NCI-H146 treated with DMSO at 0.1 percent for 48 hours (cell line): ENCODE measurements at regions not wholly inside any gene's neighbourhood (a gene's known extent, or its start where the extent isn't known, plus 50 kb on each side); places are given as distances from the start of the nearest gene placed in this dataset.

Experiments
- DNase-seq: peaks from one replicate; lab custom pipeline; 2025; ENCODE audit not compliant: unreplicated experiment; lab: John Stamatoyannopoulos, UW

DNA sequence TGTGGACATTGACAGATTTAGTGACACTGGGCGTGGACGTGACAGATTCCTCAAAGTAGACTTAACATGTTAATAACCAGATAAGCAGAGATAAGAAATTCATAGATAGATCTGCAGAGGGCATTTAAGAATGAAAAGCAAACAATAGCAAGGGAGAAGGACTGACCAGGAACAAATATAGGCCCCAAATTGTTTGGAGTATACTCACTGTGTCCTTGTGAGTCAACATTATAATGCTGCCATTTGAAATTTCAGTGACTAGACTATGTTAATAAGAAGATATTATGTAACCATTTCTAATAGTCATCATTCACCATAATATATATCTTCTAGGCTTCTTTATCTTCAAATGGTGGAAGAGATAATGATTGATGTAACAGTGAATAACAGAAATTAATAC, 78.1 kb upstream of the SLC38A11 start:
- no peak for DNase-seq

DNA sequence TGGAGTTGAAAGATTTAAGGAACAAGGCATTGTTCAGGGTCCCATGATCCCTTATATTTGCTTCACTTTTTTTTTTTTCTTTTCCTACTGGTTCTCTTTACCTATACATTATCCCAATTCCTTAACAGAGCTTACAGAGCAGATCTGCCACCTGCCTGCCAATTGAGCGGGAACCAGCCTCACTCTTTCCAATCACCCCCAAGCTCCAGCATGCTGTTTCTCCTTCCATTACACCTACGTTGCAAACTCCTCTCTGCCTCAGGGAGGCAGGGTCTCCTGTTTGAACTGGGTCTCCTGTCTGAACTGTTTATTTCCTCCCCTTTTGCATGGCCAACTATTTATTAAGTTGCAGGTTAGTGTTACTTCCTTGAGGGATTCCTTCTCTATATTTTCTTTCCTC, 77.2 kb upstream of the SLC38A11 start:
- DNase-seq = no peak

DNA sequence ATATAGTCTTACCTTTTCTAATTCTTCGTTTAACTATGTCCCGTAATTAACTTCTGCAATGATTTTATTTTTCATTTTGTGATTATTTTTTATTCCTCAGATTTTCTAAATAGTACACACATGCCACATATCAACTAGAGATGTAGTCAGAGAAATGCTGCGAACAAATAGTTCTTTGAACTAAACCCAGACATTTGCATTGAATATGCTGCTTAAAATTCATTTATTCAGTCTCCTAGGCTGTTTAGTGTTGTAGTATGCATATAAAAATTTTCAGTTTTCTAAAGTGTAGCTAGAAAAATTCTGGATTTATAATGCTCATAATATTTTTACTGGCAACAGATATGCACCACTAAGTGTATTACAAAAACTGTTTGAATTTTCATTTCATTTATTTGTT, 68.9 kb upstream of the SLC38A11 start:
- no peak for DNase-seq

DNA sequence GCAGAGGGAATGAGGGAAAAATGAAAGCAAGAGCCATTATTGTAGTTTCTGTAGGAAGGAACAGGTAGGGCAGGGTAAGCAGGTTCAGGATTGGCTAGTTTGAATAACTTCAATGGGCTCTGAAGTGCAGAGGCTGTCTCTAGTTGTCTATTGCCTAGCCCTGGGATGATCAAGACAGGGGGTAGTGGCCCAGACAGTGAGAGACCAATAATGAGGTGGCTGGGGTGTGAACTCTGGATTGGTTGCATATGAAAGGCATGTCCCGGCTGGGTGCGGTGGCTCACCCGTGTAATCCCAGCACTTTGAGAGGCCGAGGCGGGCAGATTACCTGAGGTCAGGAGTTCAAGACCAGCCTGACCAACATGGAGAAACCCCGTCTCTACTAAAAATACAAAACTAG, 67.5 kb upstream of the SLC38A11 start:
- no peak for DNase-seq

DNA sequence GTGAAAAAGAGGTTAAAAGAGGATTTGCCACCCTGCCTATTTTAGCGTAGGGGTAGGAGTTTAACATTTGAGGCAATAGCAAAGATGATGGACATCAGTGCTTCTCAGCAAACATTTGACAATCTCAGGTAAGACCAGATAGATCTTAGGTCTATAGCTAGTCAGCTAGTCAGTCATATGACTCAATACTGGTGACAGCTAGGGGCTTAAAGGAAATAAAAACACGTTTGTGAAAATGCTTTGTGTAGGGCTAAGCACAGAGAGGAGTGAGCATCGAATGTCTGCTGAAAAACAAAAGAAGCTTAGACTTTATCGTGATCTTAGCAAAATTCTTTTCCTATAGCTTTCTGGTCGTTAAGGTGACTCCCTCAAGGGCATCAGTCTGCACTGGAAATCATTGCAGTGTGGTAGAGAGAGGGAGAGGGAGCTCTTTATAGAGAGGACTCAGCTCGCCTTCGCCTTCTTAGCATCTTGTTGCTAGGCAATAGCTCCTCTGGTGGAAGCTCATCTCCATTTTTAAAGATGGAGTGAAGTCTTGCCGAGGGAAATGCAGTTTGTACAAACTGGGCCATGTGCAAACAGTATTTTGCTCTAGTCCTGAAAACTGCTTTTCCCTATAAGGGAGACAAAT, 62.8 kb upstream of the SLC38A11 start:
- DNase-seq = peak; percentile 48

DNA sequence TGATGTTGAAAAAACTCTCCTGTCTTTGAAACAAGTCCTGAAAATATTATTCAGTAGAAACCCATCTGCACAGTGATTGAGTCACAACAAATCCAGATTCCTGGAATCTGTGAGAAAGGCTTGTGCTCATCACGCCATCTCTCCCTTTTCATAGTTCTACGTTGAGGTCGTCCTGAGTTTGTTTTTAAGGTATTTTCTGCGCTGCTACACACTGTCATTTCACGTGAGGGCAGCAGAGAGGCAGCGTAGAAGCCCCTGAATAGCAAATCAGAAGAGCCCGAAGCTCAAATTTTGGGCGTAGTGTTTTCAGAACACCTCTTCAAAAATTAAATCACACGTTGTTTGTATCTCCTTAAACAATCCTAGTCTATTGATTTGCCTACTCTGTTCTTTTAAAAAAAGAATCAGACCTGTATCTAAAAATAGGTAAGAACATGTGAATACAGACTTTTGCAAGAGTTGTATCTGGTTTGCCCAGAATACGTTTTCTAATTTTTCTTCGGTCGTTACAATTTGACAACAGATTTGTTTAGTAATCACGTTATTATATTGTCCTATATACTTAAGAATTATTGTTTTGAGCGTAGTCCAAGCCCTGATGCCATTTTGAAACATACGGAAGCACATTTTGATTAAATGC, 61.6 kb upstream of the SLC38A11 start:
- DNase-seq = peak; percentile 73

DNA sequence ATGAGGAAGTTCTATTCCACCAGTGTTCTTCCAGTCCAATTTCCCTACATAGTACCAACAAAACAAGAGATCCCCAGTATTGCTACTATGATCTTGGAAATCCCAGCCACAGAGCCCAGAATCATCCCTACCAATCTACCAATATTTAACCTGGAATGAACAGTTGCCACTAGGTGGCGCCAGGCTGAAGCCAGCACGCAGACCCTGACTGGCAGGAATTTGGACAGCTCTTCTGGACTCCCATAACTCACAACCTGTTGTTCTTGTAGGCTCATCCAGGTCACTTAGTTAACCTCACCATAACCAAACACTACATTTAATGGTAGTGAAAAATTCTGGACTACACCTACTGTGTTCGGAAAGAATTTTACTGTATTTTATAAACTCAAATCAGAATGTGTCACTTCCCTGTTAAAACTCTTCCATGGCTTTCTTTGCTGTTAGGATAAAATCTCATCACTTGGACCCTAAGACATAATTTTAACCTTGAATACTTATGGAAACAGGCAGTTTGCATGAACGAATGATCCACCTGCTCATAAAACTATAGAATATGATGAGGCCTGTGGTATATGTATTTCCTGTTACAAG, 59.8 kb upstream of the SLC38A11 start:
- peak; percentile 47 for DNase-seq

DNA sequence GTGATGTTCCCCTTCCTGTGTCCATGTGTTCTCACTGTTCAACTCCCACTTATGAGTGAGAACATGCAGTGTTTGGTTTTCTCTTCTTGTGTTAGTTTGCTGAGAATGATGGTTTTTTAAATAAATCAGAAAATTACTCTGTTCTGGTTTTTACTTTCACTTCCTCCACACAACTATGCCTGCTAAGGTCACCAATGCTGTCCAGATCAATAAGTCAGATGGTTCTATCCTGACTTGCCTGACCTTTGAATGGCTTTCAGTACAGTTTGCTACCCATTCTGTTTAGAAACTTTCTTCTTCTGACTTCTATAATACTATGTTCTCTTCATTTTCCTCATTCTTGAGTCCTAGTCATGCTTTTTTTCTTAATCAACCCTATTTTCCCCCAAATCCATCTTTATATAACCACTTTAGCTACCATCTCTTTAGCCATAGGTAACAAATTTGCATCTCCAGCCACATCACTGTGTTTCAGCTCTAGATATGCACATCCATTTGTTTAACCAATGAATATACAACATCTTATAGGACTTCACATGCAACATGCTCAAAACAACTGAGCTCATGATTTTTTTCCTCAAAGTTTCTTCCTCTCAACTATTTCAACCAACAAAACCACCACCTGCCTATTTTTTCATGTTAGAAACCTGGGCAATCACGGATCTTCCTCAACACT, 58.8 kb upstream of the SLC38A11 start:
- DNase-seq = no peak

DNA sequence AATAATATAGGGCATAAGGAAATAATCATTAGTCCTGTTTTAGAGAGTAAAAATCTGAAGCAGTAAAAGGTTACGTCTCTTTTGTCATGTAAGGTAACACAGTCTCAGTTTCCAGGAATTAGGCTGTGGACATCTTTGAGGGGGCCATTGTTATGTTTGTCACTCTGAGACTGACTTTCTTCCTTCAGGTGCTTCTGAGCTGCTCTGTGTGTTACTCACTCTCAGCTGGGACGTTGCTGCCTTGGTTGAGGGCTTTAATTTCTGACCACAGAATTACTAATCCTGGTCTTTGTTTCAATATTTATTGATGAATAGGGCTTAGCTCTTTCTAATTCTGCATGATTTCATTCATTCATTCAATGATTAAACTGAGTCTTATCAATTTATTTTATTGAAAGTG, 55.9 kb upstream of the SLC38A11 start:
- DNase-seq = no peak

DNA sequence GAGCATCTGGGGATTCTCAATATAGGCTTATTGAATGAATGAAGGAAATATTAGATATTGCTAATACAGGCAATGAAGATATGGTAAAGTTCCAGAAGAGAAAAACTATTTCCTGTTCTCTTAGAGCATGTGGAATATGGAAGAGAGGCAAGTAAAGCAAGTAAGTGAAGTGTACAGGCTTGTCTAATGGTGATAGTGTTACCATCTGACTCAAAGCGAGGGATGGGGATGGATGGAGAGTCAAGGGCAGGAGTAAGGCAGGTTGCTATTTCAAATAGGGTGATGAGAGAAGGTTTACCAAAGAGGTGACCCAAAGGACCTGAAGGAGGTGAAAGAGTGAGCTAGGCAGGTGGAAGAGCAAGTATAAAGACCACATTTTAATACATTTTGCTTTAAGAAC, 55.2 kb upstream of the SLC38A11 start:
- no peak for DNase-seq

DNA sequence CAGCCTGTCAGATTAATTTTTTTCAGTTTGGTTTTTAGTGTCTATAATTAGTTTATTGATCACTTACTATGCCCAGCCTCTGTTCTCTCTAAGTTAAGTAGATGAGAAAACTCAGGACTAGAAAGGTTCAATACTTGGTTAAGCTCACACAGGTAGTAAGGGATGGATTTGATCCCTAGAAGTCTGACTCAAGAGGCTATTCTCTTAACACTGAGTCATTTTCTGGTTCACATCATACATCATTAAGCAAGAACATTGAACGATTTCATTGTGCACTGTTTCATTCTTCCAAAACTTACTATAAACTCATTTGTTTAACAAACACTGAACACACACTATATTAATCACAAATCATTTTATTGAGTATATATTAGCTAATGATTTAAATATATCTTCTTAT, 54.1 kb upstream of the SLC38A11 start:
- no peak for DNase-seq

DNA sequence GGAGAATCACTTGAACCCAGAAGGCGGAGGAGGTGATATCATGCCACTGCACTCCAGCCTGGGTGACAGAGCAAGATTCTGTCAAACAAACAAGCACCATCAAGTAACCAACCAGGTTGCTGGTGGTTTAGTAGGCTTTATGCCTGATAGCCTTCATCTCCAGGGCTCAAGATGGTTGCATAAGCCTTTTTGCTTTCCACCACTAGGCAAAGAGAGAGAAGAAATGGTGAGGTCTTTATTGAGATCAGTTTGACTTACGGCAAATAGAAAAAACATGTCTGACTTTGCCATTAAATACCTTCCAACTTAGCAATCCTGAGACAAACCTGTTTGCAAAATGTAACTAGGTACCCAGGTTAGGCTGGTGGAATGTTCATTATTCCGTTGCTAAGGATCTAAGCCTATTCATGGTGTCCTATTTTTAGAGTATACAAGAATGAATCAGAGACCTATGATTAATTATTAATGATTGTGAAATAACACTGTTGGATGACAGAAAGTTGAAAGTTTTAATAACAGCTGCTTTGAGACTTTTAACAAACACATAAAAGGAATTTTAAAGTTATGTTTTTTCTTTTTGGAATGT, 53.5 kb upstream of the SLC38A11 start:
- DNase-seq = no peak

DNA sequence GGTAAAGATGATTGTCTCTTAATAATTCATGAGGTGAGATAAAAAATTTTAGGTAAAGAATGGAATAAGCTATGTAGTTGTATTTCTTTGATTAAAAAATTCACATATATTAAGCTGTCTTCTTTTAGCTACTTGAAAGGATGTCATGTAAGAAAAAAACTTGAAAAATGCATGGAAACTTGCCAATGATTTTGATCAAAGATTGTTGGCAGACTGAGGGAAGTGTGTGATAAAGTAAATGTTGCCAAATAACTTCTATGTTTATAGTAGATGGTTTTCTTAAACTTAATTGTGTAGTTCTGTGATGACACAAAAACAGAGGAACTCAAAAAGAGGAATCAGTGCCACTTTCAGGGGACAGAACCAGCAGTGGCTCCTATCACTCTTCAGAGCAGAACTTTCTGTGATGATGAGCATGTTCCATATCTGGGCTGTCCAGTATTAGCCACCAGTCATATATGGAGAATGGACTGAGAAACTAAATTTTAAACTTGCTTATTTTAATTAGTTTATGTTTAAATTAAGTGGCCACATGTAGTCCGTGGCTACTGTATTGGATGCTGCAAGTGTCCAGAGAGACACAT, 51.9 kb upstream of the SLC38A11 start:
- DNase-seq = no peak
